ENCODE measurements at regions not wholly inside any gene's neighbourhood (a gene's known extent, or its start where the extent isn't known, plus 50 kb on each side); places are given as distances from the start of the nearest gene placed in this dataset.

GRCh38 chr1:190935925-190936324, 458.3 kb upstream of the BRINP3 start:
- Histone ChIP-seq H3K4ac (ENCODE audit: low read length) (no peak overlapping the region), H3K14ac (ENCODE audit: low read length) (no peak overlapping the region), H2AK5ac (ENCODE audit: low read depth, low read length) (no peak overlapping the region), H2BK5ac (ENCODE audit: low read length) (no peak overlapping the region), H2AFZ (ENCODE audit: low read length) (no peak overlapping the region), H3K9ac (ENCODE audit: low read depth, low read length, poor library complexity) (no peak overlapping the region), H3K27ac (replicated peaks; ENCODE audit: low read length) (no peak overlapping the region), H4K8ac (ENCODE audit: low read depth, low read length) (no peak overlapping the region), H3K4me3 (ENCODE audit: low read length in 2 of 2) (no peak overlapping the region), H3K4me1 (ENCODE audit: control insufficient read depth in 2 of 2, insufficient read depth in 1 of 2, low read depth in 1 of 2, low read length in 2 of 2) (peaks cover 0 to 12% of the 10 kb centered on the region in 2 donors), H4K91ac (ENCODE audit: low read depth, low read length, poor library complexity) (no peak overlapping the region), H3K27me3 (ENCODE audit: control insufficient read depth in 3 of 3, insufficient read depth in 3 of 3, low read depth in 1 of 3, low read length in 3 of 3) (no peaks in the 10 kb centered on the region), H2BK12ac (ENCODE audit: low read length) (no peak overlapping the region), H3K18ac (ENCODE audit: low read length) (no peak overlapping the region), H2BK120ac (ENCODE audit: low read depth, low read length) (no peak overlapping the region), H3K9me3 (replicated peaks in 1 of 2; ENCODE audit: control insufficient read depth in 2 of 2, insufficient read depth in 1 of 2, low read depth in 1 of 2, low read length in 2 of 2) (peaks cover 0 to 3% of the 10 kb centered on the region in 2 donors), H3K4me2 (ENCODE audit: insufficient read depth, low read length, poor library complexity, severe bottlenecking) (no peak overlapping the region), H3K79me1 (ENCODE audit: low read depth, low read length) (no peaks in the 10 kb centered on the region), H2BK15ac (ENCODE audit: low read length) (no peak overlapping the region), H3K36me3 (replicated peaks in 1 of 2; ENCODE audit: control insufficient read depth in 2 of 2, insufficient read depth in 2 of 2, low read length in 2 of 2) (no peaks in the 10 kb centered on the region), H3K23ac (ENCODE audit: low read depth, low read length, poor library complexity) (no peak overlapping the region)
- no CpG with 5 or more reads among the region's 1 CpG for WGBS, 2 donors (ENCODE audit: extremely low coverage in 2 of 2, insufficient read length in 2 of 2, insufficient replicate concordance in 1 of 2)
- DNase-seq (ENCODE audit: low spot score), result no peak

- Histone ChIP-seq H3K79me1 (ENCODE audit: low read depth, low read length) (no peaks in the 10 kb centered on the region), H2BK12ac (ENCODE audit: low read length) (no peak overlapping the region), H3K9me3 (replicated peaks in 1 of 2; ENCODE audit: control insufficient read depth in 2 of 2, insufficient read depth in 1 of 2, low read depth in 1 of 2, low read length in 2 of 2) (peaks cover 0 to 3% of the 10 kb centered on the region in 2 donors), H2BK5ac (ENCODE audit: low read length) (no peak overlapping the region), H4K8ac (ENCODE audit: low read depth, low read length) (no peak overlapping the region), H3K4me2 (ENCODE audit: insufficient read depth, low read length, poor library complexity, severe bottlenecking) (no peak overlapping the region), H3K23ac (ENCODE audit: low read depth, low read length, poor library complexity) (no peak overlapping the region), H3K4me3 (ENCODE audit: low read length in 2 of 2) (no peak overlapping the region), H3K27me3 (ENCODE audit: control insufficient read depth in 3 of 3, insufficient read depth in 3 of 3, low read depth in 1 of 3, low read length in 3 of 3) (no peaks in the 10 kb centered on the region), H3K36me3 (replicated peaks in 1 of 2; ENCODE audit: control insufficient read depth in 2 of 2, insufficient read depth in 2 of 2, low read length in 2 of 2) (no peaks in the 10 kb centered on the region), H2AFZ (ENCODE audit: low read length) (no peak overlapping the region), H4K91ac (ENCODE audit: low read depth, low read length, poor library complexity) (no peak overlapping the region), H3K4ac (ENCODE audit: low read length) (no peak overlapping the region), H3K9ac (ENCODE audit: low read depth, low read length, poor library complexity) (no peak overlapping the region), H2BK15ac (ENCODE audit: low read length) (no peak overlapping the region), H2BK120ac (ENCODE audit: low read depth, low read length) (no peak overlapping the region), H3K14ac (ENCODE audit: low read length) (no peak overlapping the region), H3K18ac (ENCODE audit: low read length) (no peak overlapping the region), H2AK5ac (ENCODE audit: low read depth, low read length) (no peak overlapping the region), H3K4me1 (ENCODE audit: control insufficient read depth in 2 of 2, insufficient read depth in 1 of 2, low read depth in 1 of 2, low read length in 2 of 2) (peaks cover 0 to 12% of the 10 kb centered on the region in 2 donors), H3K27ac (replicated peaks; ENCODE audit: low read length) (no peak overlapping the region)
- DNase-seq (ENCODE audit: low spot score), result no peak
- no CpG with 5 or more reads among the region's 1 CpG for WGBS, 2 donors (ENCODE audit: extremely low coverage in 2 of 2, insufficient read length in 2 of 2, insufficient replicate concordance in 1 of 2)
These were observed 458.7 kb upstream of the BRINP3 start for GRCh38 chr1:190936337-190936736.

GRCh38 chr1:190940951-190941350, 463.3 kb upstream of the BRINP3 start:
- Histone ChIP-seq H2BK12ac (ENCODE audit: low read length) (no peak overlapping the region), H2BK15ac (ENCODE audit: low read length) (no peak overlapping the region), H3K4ac (ENCODE audit: low read length) (no peak overlapping the region), H3K23ac (ENCODE audit: low read depth, low read length, poor library complexity) (no peak overlapping the region), H3K14ac (ENCODE audit: low read length) (no peak overlapping the region), H4K8ac (ENCODE audit: low read depth, low read length) (no peak overlapping the region), H3K4me1 (ENCODE audit: control insufficient read depth in 2 of 2, insufficient read depth in 1 of 2, low read depth in 1 of 2, low read length in 2 of 2) (peaks cover 0 to 7% of the 10 kb centered on the region in 2 donors), H3K9ac (ENCODE audit: low read depth, low read length, poor library complexity) (no peak overlapping the region), H3K4me3 (ENCODE audit: low read length in 2 of 2) (no peak overlapping the region), H3K9me3 (replicated peaks in 1 of 2; ENCODE audit: control insufficient read depth in 2 of 2, insufficient read depth in 1 of 2, low read depth in 1 of 2, low read length in 2 of 2) (peaks cover 0 to 5% of the 10 kb centered on the region in 2 donors), H3K27ac (replicated peaks; ENCODE audit: low read length) (no peak overlapping the region), H3K36me3 (replicated peaks in 1 of 2; ENCODE audit: control insufficient read depth in 2 of 2, insufficient read depth in 2 of 2, low read length in 2 of 2) (no peaks in the 10 kb centered on the region), H2BK5ac (ENCODE audit: low read length) (no peak overlapping the region), H4K91ac (ENCODE audit: low read depth, low read length, poor library complexity) (no peak overlapping the region), H3K18ac (ENCODE audit: low read length) (no peak overlapping the region), H2BK120ac (ENCODE audit: low read depth, low read length) (no peak overlapping the region), H3K79me1 (ENCODE audit: low read depth, low read length) (no peaks in the 10 kb centered on the region), H3K4me2 (ENCODE audit: insufficient read depth, low read length, poor library complexity, severe bottlenecking) (no peak overlapping the region), H2AFZ (ENCODE audit: low read length) (no peak overlapping the region), H3K27me3 (ENCODE audit: control insufficient read depth in 3 of 3, insufficient read depth in 3 of 3, low read depth in 1 of 3, low read length in 3 of 3) (no peaks in the 10 kb centered on the region), H2AK5ac (ENCODE audit: low read depth, low read length) (no peak overlapping the region)
- DNase-seq (ENCODE audit: low spot score), result no peak
- no CpG with 5 or more reads among the region's 2 CpGs for WGBS, 2 donors (ENCODE audit: extremely low coverage in 2 of 2, insufficient read length in 2 of 2, insufficient replicate concordance in 1 of 2)

GRCh38 chr1:190942475-190942874, 464.8 kb upstream of the BRINP3 start:
- Histone ChIP-seq H4K91ac (ENCODE audit: low read depth, low read length, poor library complexity) (no peak overlapping the region), H2BK120ac (ENCODE audit: low read depth, low read length) (no peak overlapping the region), H2AFZ (ENCODE audit: low read length) (no peak overlapping the region), H3K4me2 (ENCODE audit: insufficient read depth, low read length, poor library complexity, severe bottlenecking) (no peak overlapping the region), H3K27ac (replicated peaks; ENCODE audit: low read length) (no peak overlapping the region), H3K14ac (ENCODE audit: low read length) (no peak overlapping the region), H3K4me3 (ENCODE audit: low read length in 2 of 2) (no peak overlapping the region), H3K4ac (ENCODE audit: low read length) (no peak overlapping the region), H3K4me1 (ENCODE audit: control insufficient read depth in 2 of 2, insufficient read depth in 1 of 2, low read depth in 1 of 2, low read length in 2 of 2) (no peaks in the 10 kb centered on the region), H2AK5ac (ENCODE audit: low read depth, low read length) (no peak overlapping the region), H3K27me3 (ENCODE audit: control insufficient read depth in 3 of 3, insufficient read depth in 3 of 3, low read depth in 1 of 3, low read length in 3 of 3) (no peaks in the 10 kb centered on the region), H3K9me3 (replicated peaks in 1 of 2; ENCODE audit: control insufficient read depth in 2 of 2, insufficient read depth in 1 of 2, low read depth in 1 of 2, low read length in 2 of 2) (peaks cover 0 to 5% of the 10 kb centered on the region in 2 donors), H3K23ac (ENCODE audit: low read depth, low read length, poor library complexity) (no peak overlapping the region), H3K36me3 (replicated peaks in 1 of 2; ENCODE audit: control insufficient read depth in 2 of 2, insufficient read depth in 2 of 2, low read length in 2 of 2) (no peaks in the 10 kb centered on the region), H2BK5ac (ENCODE audit: low read length) (no peak overlapping the region), H3K18ac (ENCODE audit: low read length) (no peak overlapping the region), H3K79me1 (ENCODE audit: low read depth, low read length) (no peaks in the 10 kb centered on the region), H3K9ac (ENCODE audit: low read depth, low read length, poor library complexity) (no peak overlapping the region), H2BK12ac (ENCODE audit: low read length) (no peak overlapping the region), H2BK15ac (ENCODE audit: low read length) (no peak overlapping the region), H4K8ac (ENCODE audit: low read depth, low read length) (no peak overlapping the region)
- no CpG with 5 or more reads among the region's 3 CpGs for WGBS, 2 donors (ENCODE audit: extremely low coverage in 2 of 2, insufficient read length in 2 of 2, insufficient replicate concordance in 1 of 2)
- no peak for DNase-seq (ENCODE audit: low spot score)

Data from neuronal stem cell (in vitro differentiated cells).